HCT116 (cell line): ENCODE measurements at regions not wholly inside any gene's neighbourhood (a gene's known extent, or its start where the extent isn't known, plus 50 kb on each side); places are given as distances from the start of the nearest gene placed in this dataset.

Source experiments
- ATAC-seq: fragments of 200-7000 bp; cut with Tn5 transposase; 2 replicates; pipeline ENCODE4 v1.9.1; 2020; ENCODE audit warnings: mild to moderate bottlenecking, moderate library complexity
- BruUV-seq: library from RNA; stranded (reverse); fragments of 400-500 nt; replicated peaks from 2 replicates; lab custom pipeline; 2021; lab: Mats Ljungman, UMichigan
- CTCF ChIA-PET: fragments of 300-600 bp; sonication (Branson Sonifier 250); formaldehyde crosslinking; loops from one replicate; lab custom pipeline; 2021; ENCODE audit warnings: antibody characterized with exemption; lab: Charles Lee
- POLR2A ChIA-PET: fragments of 300-600, 350-600 bp; sonication (Branson Sonifier 250); formaldehyde crosslinking; loops from one replicate; lab custom pipeline; 2021; ENCODE audit warnings: antibody characterized with exemption; lab: Charles Lee
- RAD21 ChIA-PET, 2 experiments: fragments of 300-600 bp; sonication (Branson Sonifier 250); formaldehyde crosslinking; loops; one replicate each; lab custom pipeline; 2023; ENCODE audit warnings: low total read pairs in 2 of 2; ENCODE audit not compliant: uncharacterized antibody in 2 of 2, unreplicated experiment in 2 of 2, low non-redundant PET in 1 of 2; lab: Charles Lee
- DNase-seq: peaks from one replicate; pipeline ENCODE4 v3.0.0-alpha.2; 2010; ENCODE audit warnings: low read depth, low spot score
- H2AFZ ChIP-seq: fragments of 200-600 bp; shearing (Covaris generic), sonication (generic); 2 replicates; pipeline ENCODE4 v1.6.1; 2017; ENCODE audit warnings: low read depth, mixed run types, mixed read lengths, antibody characterized with exemption, low read length; ENCODE audit not compliant: poor library complexity, severe bottlenecking
- H3K27ac ChIP-seq: 2 replicates; pipeline ENCODE4 v1.5.1; 2012; ENCODE audit warnings: low read depth, low read length
- H3K27me3 ChIP-seq: fragments of 200-600 bp; sonication (generic); 2 replicates; pipeline ENCODE4 v1.6.1; 2016; ENCODE audit warnings: mixed run types, low read length, mixed read lengths; ENCODE audit not compliant: insufficient read depth
- H3K36me3 ChIP-seq, 2 experiments: fragments of 200-500 bp in 1 of 2; fragments of 200-600 bp in 1 of 2; sonication (Bioruptor generic) in 1 of 2; sonication (generic) in 1 of 2; 2 replicates each; pipeline versions ENCODE4 v1.5.1 to v1.6.1; 2014 to 2016; ENCODE audit warnings: low read length in 2 of 2, inconsistent platforms in 1 of 2, mixed read lengths in 1 of 2, mixed run types in 1 of 2; ENCODE audit not compliant: insufficient read depth in 2 of 2, control insufficient read depth in 1 of 2
- H3K4me1 ChIP-seq, 2 experiments: fragments of 200-600 bp in 1 of 2; sonication (generic) in 1 of 2; 2 replicates each; pipeline versions ENCODE4 v1.5.1 to v1.6.1; 2012 to 2017; ENCODE audit warnings: low read length in 2 of 2, inconsistent platforms in 1 of 2, mild to moderate bottlenecking in 1 of 2, mixed read lengths in 1 of 2, mixed run types in 1 of 2, moderate library complexity in 1 of 2; ENCODE audit not compliant: insufficient read depth in 2 of 2, control insufficient read depth in 1 of 2
- H3K4me2 ChIP-seq: fragments of 200-600 bp; sonication (generic); 2 replicates; pipeline ENCODE4 v1.6.1; 2017; ENCODE audit warnings: mixed run types, low read length, mixed read lengths
- H3K4me3 ChIP-seq, 2 experiments: fragments of 200-600 bp in 1 of 2; sonication (generic) in 1 of 2; replicated peaks in 1 of 2; 2 replicates each; pipeline ENCODE4 v1.5.1; 2011 to 2016; ENCODE audit warnings: low read length in 2 of 2, control low read depth in 1 of 2, low read depth in 1 of 2, mild to moderate bottlenecking in 1 of 2, mixed read lengths in 1 of 2, mixed run types in 1 of 2
- H3K79me2 ChIP-seq: fragments of 200-600 bp; sonication (generic); 2 replicates; pipeline ENCODE4 v1.6.1; 2017; ENCODE audit warnings: mild to moderate bottlenecking, mixed run types, low read length, moderate library complexity, mixed read lengths; ENCODE audit not compliant: insufficient read depth
- H3K9ac ChIP-seq: fragments of 200-600 bp; sonication (generic); 2 replicates; pipeline ENCODE4 v1.6.1; 2016; ENCODE audit warnings: low read length, mixed read lengths
- H3K9me2 ChIP-seq: fragments of 200-600 bp; sonication (generic), shearing (Covaris generic); 2 replicates; pipeline ENCODE4 v1.6.1; 2017; ENCODE audit warnings: mixed run types, mild to moderate bottlenecking, moderate library complexity; ENCODE audit not compliant: insufficient read depth
- H3K9me3 ChIP-seq, 2 experiments: fragments of 200-500 bp in 1 of 2; fragments of 200-600 bp in 1 of 2; sonication (Bioruptor generic) in 1 of 2; sonication (generic) in 1 of 2; 2 replicates each; pipeline ENCODE4 v1.6.1; 2014 to 2017; ENCODE audit warnings: low read length in 2 of 2, mixed read lengths in 2 of 2, inconsistent platforms in 1 of 2, low read depth in 1 of 2, mild to moderate bottlenecking in 1 of 2, mixed run types in 1 of 2, moderate library complexity in 1 of 2; ENCODE audit not compliant: control insufficient read depth in 1 of 2, insufficient read depth in 1 of 2
- H4K20me1 ChIP-seq: fragments of 200-600 bp; sonication (generic), shearing (Covaris generic); 2 replicates; pipeline ENCODE4 v1.6.1; 2017; ENCODE audit warnings: mixed run types, mild to moderate bottlenecking, moderate library complexity; ENCODE audit not compliant: insufficient read depth
- ATF3 ChIP-seq: IDR thresholded peaks from 2 replicates; pipeline ENCODE4 v1.6.1; 2012
- CBX3 ChIP-seq: IDR thresholded peaks from 2 replicates; pipeline ENCODE4 v1.6.1; 2012; ENCODE audit warnings: low read depth
- CEBPB ChIP-seq: IDR thresholded peaks from 2 replicates; pipeline ENCODE4 v1.6.1; 2012; ENCODE audit warnings: low read depth
- EGR1 ChIP-seq: IDR thresholded peaks from 2 replicates; pipeline ENCODE4 v1.6.1; 2012; ENCODE audit warnings: low read depth
- ELF1 ChIP-seq: IDR thresholded peaks from 2 replicates; pipeline ENCODE4 v1.6.1; 2012; ENCODE audit warnings: low read depth, borderline replicate concordance
- FOSL1 ChIP-seq: IDR thresholded peaks from 2 replicates; pipeline ENCODE4 v1.6.1; 2012; ENCODE audit warnings: low read depth
- POLR2AphosphoS5 ChIP-seq: IDR thresholded peaks from 2 replicates; pipeline ENCODE4 v1.6.1; 2011; ENCODE audit warnings: mild to moderate bottlenecking, low read depth, low read length, moderate library complexity
- RAD21 ChIP-seq: IDR thresholded peaks from 2 replicates; pipeline ENCODE4 v1.6.1; 2012; ENCODE audit warnings: low read depth, mild to moderate bottlenecking
- SIN3A ChIP-seq: IDR thresholded peaks from 2 replicates; pipeline ENCODE4 v1.6.1; 2012; ENCODE audit warnings: low read depth
- SRF ChIP-seq: IDR thresholded peaks from 2 replicates; pipeline ENCODE4 v1.6.1; 2012; ENCODE audit warnings: low read depth
- TCF7L2 ChIP-seq: IDR thresholded peaks from 2 replicates; pipeline ENCODE4 v1.7.0; 2011; ENCODE audit warnings: borderline replicate concordance, inconsistent platforms; ENCODE audit not compliant: insufficient read depth, insufficient read length; ENCODE audit errors: extremely low read depth
- YY1 ChIP-seq: IDR thresholded peaks from 2 replicates; pipeline ENCODE4 v1.6.1; 2011; ENCODE audit warnings: low read length, low read depth, moderate library complexity, mild to moderate bottlenecking; ENCODE audit not compliant: insufficient replicate concordance; ENCODE audit errors: extremely low read depth
- ZBTB33 ChIP-seq: IDR thresholded peaks from 2 replicates; pipeline ENCODE4 v1.6.1; 2011; ENCODE audit warnings: mild to moderate bottlenecking, low read length, moderate library complexity; ENCODE audit not compliant: insufficient replicate concordance; ENCODE audit errors: extremely low read depth
- ZFX ChIP-seq: fragments of 450-650 bp; IDR thresholded peaks from 2 replicates; pipeline ENCODE4 v1.6.1; 2017
- ZNF274 ChIP-seq: fragments of 200-500 bp; sonication (Bioruptor generic); IDR thresholded peaks from 2 replicates; pipeline ENCODE4 v1.6.1; 2014; ENCODE audit warnings: mild to moderate bottlenecking, low read depth, low read length, inconsistent platforms
- intact Hi-C: fragments of 100-400 bp; cut with micrococcal nuclease; formaldehyde crosslinking; loops from 2 replicates; pipeline ENCODE4 v1.10.0; 2022
- TF ChIP-seq, protein P1 (sequence below), 3 experiments: fragments of 200-600 bp in 1 of 3; sonication (generic) in 1 of 3; IDR thresholded peaks in 2 of 3; conservative IDR thresholded peaks in 1 of 3; 2 replicates each; pipeline ENCODE4 v1.5.1; 2012 to 2017; ENCODE audit warnings: low read depth in 2 of 3, low read length in 2 of 3, antibody characterized with exemption in 1 of 3, borderline replicate concordance in 1 of 3, control low read depth in 1 of 3, mild to moderate bottlenecking in 1 of 3, mixed read lengths in 1 of 3, mixed run types in 1 of 3, moderate library complexity in 1 of 3; ENCODE audit not compliant: insufficient read depth in 1 of 3
- TF ChIP-seq, protein P2 (sequence below): IDR thresholded peaks from 2 replicates; pipeline ENCODE4 v1.6.1; 2012
- TF ChIP-seq, protein P3 (sequence below): IDR thresholded peaks from 2 replicates; pipeline ENCODE4 v1.6.1; 2012; ENCODE audit warnings: low read depth

DNA sequence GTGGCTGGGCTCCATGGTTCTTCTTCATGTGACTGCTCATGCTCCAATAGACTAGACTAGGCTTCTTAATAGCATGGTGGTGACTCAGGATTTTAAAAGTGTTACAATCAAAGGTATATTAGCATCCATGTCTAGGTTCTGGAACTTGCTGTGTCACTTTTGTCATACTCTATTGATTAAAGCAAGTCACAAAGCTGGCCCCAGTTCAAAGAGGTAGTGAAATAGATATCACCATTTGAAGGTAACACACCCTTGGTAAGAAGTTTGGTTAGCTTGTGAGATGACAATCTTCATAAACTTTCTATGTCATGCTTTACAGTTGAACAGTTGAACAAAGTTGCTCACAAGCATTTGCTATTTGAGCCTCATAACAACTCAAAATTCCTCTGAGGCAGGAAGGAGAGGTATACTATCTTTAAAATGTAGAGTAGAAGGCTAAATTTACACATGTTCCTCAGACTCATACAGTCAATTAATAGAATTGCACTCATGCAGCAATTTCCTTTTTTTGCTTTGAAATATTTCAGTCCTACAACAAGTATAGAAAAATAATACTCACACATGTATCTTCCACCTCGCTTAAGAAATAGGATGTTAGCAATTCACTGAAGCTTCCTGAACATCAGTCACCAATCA, 56.8 kb upstream of the TMEM252 start:
- peaks cover 12% of the 10 kb centered on the region; the same call in 1 of the 2 replicates for H3K27me3 ChIP-seq
- no peaks in the 10 kb centered on the region for H4K20me1 ChIP-seq
- intact Hi-C loops, result no loop called here
- H3K9ac ChIP-seq, result no peak overlapping the region
- H3K4me2 ChIP-seq, result no peak overlapping the region
- DNase-seq (no peak), ATAC-seq (no peak)
- H3K4me3 ChIP-seq, result no peak overlapping the region
- no peaks in the 10 kb centered on the region for H3K36me3 ChIP-seq
- H3K79me2 ChIP-seq, result no peaks in the 10 kb centered on the region
- no peaks in the 10 kb centered on the region for H3K4me1 ChIP-seq
- no peak overlapping the region for H3K27ac ChIP-seq
- H2AFZ ChIP-seq, result no peak overlapping the region
- TF ChIP-seq TCF7L2, result no peak
- no peak for TF ChIP-seq ELF1
- no peak for TF ChIP-seq YY1
- no peak for TF ChIP-seq CEBPB
- TF ChIP-seq POLR2AphosphoS5, result no peak
- TF ChIP-seq ZBTB33, result no peak
- no peak for TF ChIP-seq ZFX
- no peak for TF ChIP-seq RAD21
- TF ChIP-seq, protein P1, sequence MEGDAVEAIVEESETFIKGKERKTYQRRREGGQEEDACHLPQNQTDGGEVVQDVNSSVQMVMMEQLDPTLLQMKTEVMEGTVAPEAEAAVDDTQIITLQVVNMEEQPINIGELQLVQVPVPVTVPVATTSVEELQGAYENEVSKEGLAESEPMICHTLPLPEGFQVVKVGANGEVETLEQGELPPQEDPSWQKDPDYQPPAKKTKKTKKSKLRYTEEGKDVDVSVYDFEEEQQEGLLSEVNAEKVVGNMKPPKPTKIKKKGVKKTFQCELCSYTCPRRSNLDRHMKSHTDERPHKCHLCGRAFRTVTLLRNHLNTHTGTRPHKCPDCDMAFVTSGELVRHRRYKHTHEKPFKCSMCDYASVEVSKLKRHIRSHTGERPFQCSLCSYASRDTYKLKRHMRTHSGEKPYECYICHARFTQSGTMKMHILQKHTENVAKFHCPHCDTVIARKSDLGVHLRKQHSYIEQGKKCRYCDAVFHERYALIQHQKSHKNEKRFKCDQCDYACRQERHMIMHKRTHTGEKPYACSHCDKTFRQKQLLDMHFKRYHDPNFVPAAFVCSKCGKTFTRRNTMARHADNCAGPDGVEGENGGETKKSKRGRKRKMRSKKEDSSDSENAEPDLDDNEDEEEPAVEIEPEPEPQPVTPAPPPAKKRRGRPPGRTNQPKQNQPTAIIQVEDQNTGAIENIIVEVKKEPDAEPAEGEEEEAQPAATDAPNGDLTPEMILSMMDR (IDR thresholded peaks at IDR 0.05 in 2 of 3, conservative IDR thresholded peaks at IDR 0.05 in 1 of 3; ENCODE audit: borderline replicate concordance in 1 of 3, insufficient read depth in 1 of 3, low read depth in 2 of 3, low read length in 2 of 3), result no peak
- TF ChIP-seq, protein P2, sequence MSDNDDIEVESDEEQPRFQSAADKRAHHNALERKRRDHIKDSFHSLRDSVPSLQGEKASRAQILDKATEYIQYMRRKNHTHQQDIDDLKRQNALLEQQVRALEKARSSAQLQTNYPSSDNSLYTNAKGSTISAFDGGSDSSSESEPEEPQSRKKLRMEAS, result no peak
- no peak for TF ChIP-seq EGR1
- TF ChIP-seq SRF, result no peak
- TF ChIP-seq SIN3A, result no peak
- TF ChIP-seq CBX3, result no peak
- TF ChIP-seq ATF3, result no peak
- TF ChIP-seq, protein P3, sequence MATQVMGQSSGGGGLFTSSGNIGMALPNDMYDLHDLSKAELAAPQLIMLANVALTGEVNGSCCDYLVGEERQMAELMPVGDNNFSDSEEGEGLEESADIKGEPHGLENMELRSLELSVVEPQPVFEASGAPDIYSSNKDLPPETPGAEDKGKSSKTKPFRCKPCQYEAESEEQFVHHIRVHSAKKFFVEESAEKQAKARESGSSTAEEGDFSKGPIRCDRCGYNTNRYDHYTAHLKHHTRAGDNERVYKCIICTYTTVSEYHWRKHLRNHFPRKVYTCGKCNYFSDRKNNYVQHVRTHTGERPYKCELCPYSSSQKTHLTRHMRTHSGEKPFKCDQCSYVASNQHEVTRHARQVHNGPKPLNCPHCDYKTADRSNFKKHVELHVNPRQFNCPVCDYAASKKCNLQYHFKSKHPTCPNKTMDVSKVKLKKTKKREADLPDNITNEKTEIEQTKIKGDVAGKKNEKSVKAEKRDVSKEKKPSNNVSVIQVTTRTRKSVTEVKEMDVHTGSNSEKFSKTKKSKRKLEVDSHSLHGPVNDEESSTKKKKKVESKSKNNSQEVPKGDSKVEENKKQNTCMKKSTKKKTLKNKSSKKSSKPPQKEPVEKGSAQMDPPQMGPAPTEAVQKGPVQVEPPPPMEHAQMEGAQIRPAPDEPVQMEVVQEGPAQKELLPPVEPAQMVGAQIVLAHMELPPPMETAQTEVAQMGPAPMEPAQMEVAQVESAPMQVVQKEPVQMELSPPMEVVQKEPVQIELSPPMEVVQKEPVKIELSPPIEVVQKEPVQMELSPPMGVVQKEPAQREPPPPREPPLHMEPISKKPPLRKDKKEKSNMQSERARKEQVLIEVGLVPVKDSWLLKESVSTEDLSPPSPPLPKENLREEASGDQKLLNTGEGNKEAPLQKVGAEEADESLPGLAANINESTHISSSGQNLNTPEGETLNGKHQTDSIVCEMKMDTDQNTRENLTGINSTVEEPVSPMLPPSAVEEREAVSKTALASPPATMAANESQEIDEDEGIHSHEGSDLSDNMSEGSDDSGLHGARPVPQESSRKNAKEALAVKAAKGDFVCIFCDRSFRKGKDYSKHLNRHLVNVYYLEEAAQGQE, result no peak
- TF ChIP-seq ZNF274, result no peak
- TF ChIP-seq FOSL1, result no peak
- ChIA-PET RAD21 (no interaction called here), POLR2A (no interaction called here), CTCF (no interaction called here)
- no peaks in the 10 kb centered on the region for H3K9me3 ChIP-seq
- BruUV-seq, result no TSS peak
- H3K9me2 ChIP-seq, result no peaks in the 10 kb centered on the region
